ENCODE measurements at regions not wholly inside any gene's neighbourhood (a gene's known extent, or its start where the extent isn't known, plus 50 kb on each side); places are given as distances from the start of the nearest gene placed in this dataset.

- ATAC-seq (ENCODE audit: insufficient read depth, low FRiP score) (no peak), DNase-seq (peak in 1 of 3 donors; percentile 49)
- no peak for TF ChIP-seq CTCF (IDR thresholded peaks at IDR 0.05; ENCODE audit: control extremely low read depth, extremely low read depth)
- Histone ChIP-seq H3K27me3 (ENCODE audit: control insufficient read depth in 3 of 3, insufficient read depth in 3 of 3, low read length in 2 of 3) (no peaks in the 10 kb centered on the region), H3K27ac (ENCODE audit: low read depth in 1 of 2, low read length in 1 of 2) (no peak overlapping the region), H3K4me3 (no peak overlapping the region), H3K4me1 (ENCODE audit: control insufficient read depth in 5 of 5, insufficient read depth in 5 of 5, low read length in 5 of 5) (peaks cover 5 to 34% (median 9%) of the 10 kb centered on the region in 5 donors), H3K9ac (ENCODE audit: insufficient read depth in 1 of 2, low read length in 2 of 2) (no peak overlapping the region), H3K9me3 (ENCODE audit: control insufficient read depth in 4 of 4, insufficient read depth in 3 of 4, low read length in 3 of 4) (no peaks in the 10 kb centered on the region), H3K36me3 (ENCODE audit: control insufficient read depth in 4 of 4, insufficient read depth in 4 of 4, low read length in 4 of 4) (no peaks in the 10 kb centered on the region)
- WGBS, 2 donors: 49 to 71% methylated on average over 6 of the region's 6 CpGs
Measured at GRCh38 chr11:128299132-128299726, 288.1 kb downstream of the ETS1 start.

- no peak for TF ChIP-seq CTCF (IDR thresholded peaks at IDR 0.05; ENCODE audit: control extremely low read depth, extremely low read depth)
- H3K27me3 ChIP-seq (ENCODE audit: control insufficient read depth in 3 of 3, insufficient read depth in 3 of 3, low read length in 2 of 3): no peaks in the 10 kb centered on the region
- no peak overlapping the region for H3K4me3 ChIP-seq
- H3K9ac ChIP-seq (ENCODE audit: insufficient read depth in 1 of 2, low read length in 2 of 2): no peak overlapping the region
- peaks cover 5 to 42% (median 10%) of the 10 kb centered on the region in 5 donors for H3K4me1 ChIP-seq (ENCODE audit: control insufficient read depth in 5 of 5, insufficient read depth in 5 of 5, low read length in 5 of 5)
- peak in 1 of 3 donors; percentile 27 for DNase-seq
- no peak for ATAC-seq (ENCODE audit: insufficient read depth, low FRiP score)
- H3K9me3 ChIP-seq (ENCODE audit: control insufficient read depth in 4 of 4, insufficient read depth in 3 of 4, low read length in 3 of 4): no peaks in the 10 kb centered on the region
- no peaks in the 10 kb centered on the region for H3K36me3 ChIP-seq (ENCODE audit: control insufficient read depth in 4 of 4, insufficient read depth in 4 of 4, low read length in 4 of 4)
- H3K27ac ChIP-seq (ENCODE audit: low read depth in 1 of 2, low read length in 1 of 2): no peak overlapping the region
- 86 to 96% methylated on average over 2 of the region's 2 CpGs for WGBS, 2 donors
Measured at GRCh38 chr11:128298271-128298670, 289.1 kb downstream of the ETS1 start.

GRCh38 chr11:128297805-128298204 lies 289.6 kb downstream of the ETS1 start:
- TF ChIP-seq CTCF (IDR thresholded peaks at IDR 0.05; ENCODE audit: control extremely low read depth, extremely low read depth): no peak
- 77 to 87% methylated on average over 3 of the region's 3 CpGs for WGBS, 2 donors
- H3K9me3 ChIP-seq (ENCODE audit: control insufficient read depth in 4 of 4, insufficient read depth in 3 of 4, low read length in 3 of 4): no peaks in the 10 kb centered on the region
- H3K4me1 ChIP-seq (ENCODE audit: control insufficient read depth in 5 of 5, insufficient read depth in 5 of 5, low read length in 5 of 5): peaks cover 5 to 42% (median 10%) of the 10 kb centered on the region in 5 donors
- no peaks in the 10 kb centered on the region for H3K27me3 ChIP-seq (ENCODE audit: control insufficient read depth in 3 of 3, insufficient read depth in 3 of 3, low read length in 2 of 3)
- H3K36me3 ChIP-seq (ENCODE audit: control insufficient read depth in 4 of 4, insufficient read depth in 4 of 4, low read length in 4 of 4): no peaks in the 10 kb centered on the region
- no peak overlapping the region for H3K9ac ChIP-seq (ENCODE audit: insufficient read depth in 1 of 2, low read length in 2 of 2)
- H3K4me3 ChIP-seq: no peak overlapping the region
- no peak overlapping the region for H3K27ac ChIP-seq (ENCODE audit: low read depth in 1 of 2, low read length in 1 of 2)
- DNase-seq (no peak), ATAC-seq (ENCODE audit: insufficient read depth, low FRiP score) (no peak)
